Vagina (tissue), 2 donors: ENCODE measurements at regions not wholly inside any gene's neighbourhood (a gene's known extent, or its start where the extent isn't known, plus 50 kb on each side); places are given as distances from the start of the nearest gene placed in this dataset.

Source experiments
- DNase-seq, 2 donors: peaks; one replicate each; pipeline ENCODE4 v3.0.0-alpha.2; 2017; ENCODE audit errors: extremely low spot score in 2 of 2
- H3K27ac ChIP-seq: fragments of 200-600 bp; sonication (generic); one replicate; pipeline ENCODE4 v1.5.1; 2019
- H3K27me3 ChIP-seq: fragments of 200-600 bp; sonication (generic); one replicate; pipeline ENCODE4 v1.5.1; 2019
- H3K36me3 ChIP-seq, 2 donors: fragments of 200-600 bp; sonication (generic); one replicate each; pipeline ENCODE4 v1.5.1; 2017 to 2019
- H3K4me1 ChIP-seq: fragments of 200-600 bp; sonication (generic); one replicate; pipeline ENCODE4 v1.5.1; 2019
- H3K4me3 ChIP-seq, 2 donors: fragments of 200-600 bp; sonication (generic); 1 replicate in 1 of 2; 2 replicates in 1 of 2; pipeline ENCODE4 v1.5.1; 2016 to 2019
- H3K9me3 ChIP-seq: fragments of 200-600 bp; sonication (generic); one replicate; pipeline ENCODE4 v1.5.1; 2019
- CTCF ChIP-seq, 3 experiments: fragments of 450-650 bp in 2 of 3; fragments of 200-600 bp in 1 of 3; sonication (generic) in 1 of 3; IDR thresholded peaks; one replicate each; pipeline ENCODE4 v1.5.1; 2017 to 2019; ENCODE audit warnings: antibody characterized with exemption in 3 of 3, mild to moderate bottlenecking in 2 of 3, moderate library complexity in 2 of 3
- POLR2A ChIP-seq, 2 donors: fragments of 450-650 bp; IDR thresholded peaks; one replicate each; pipeline ENCODE4 v1.6.1; 2017; ENCODE audit warnings: antibody characterized with exemption in 2 of 2, mild to moderate bottlenecking in 2 of 2, moderate library complexity in 2 of 2
- POLR2AphosphoS5 ChIP-seq, 2 donors: sonication (generic); formaldehyde crosslinking; IDR thresholded peaks; one replicate each; pipeline ENCODE4 v1.9.0; 2017; ENCODE audit warnings: antibody characterized with exemption in 2 of 2, mild to moderate bottlenecking in 2 of 2, low read depth in 1 of 2; ENCODE audit not compliant: insufficient read depth in 1 of 2
- intact Hi-C: fragments of 100-400 bp; cut with DNase I; formaldehyde crosslinking; loops from one replicate; pipeline ENCODE4 v1.15.1; 2023

DNA sequence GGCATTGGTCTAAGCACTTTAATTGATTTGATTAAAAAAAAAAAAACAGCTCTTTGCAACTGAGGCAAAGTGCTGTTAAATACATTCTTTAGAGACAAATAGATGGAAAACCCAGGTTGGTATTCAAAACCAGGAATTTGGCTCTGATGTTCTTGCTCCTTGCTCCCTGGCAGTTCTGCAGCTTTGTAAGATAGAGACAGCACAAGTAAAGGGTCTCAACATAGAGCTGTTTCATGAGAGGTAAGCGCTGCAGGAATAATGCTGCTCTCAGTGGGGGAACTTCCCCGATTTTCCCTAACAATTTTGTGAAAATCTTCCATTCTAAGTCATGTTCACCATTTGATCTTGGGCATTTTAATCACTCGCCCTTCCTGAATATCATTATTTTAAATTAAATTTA is 479.5 kb upstream of the HS3ST1 start:
- DNase-seq = no peak
- Histone ChIP-seq H3K9me3 (no peaks in the 10 kb centered on the region), H3K4me1 (no peaks in the 10 kb centered on the region), H3K4me3 (no peak overlapping the region), H3K27me3 (no peaks in the 10 kb centered on the region), H3K27ac (no peak overlapping the region), H3K36me3 (no peaks in the 10 kb centered on the region)
- no peak for TF ChIP-seq CTCF (IDR thresholded peaks at IDR 0.05)
- TF ChIP-seq POLR2A (IDR thresholded peaks at IDR 0.05) = no peak
- no peak for TF ChIP-seq POLR2AphosphoS5 (IDR thresholded peaks at IDR 0.05; ENCODE audit: insufficient read depth in 1 of 2, low read depth in 1 of 2)
- intact Hi-C loops = no loop called here

- TF ChIP-seq CTCF (IDR thresholded peaks at IDR 0.05) (no peak), POLR2AphosphoS5 (IDR thresholded peaks at IDR 0.05; ENCODE audit: insufficient read depth in 1 of 2, low read depth in 1 of 2) (no peak), POLR2A (IDR thresholded peaks at IDR 0.05) (no peak)
- Histone ChIP-seq H3K4me3 (no peak overlapping the region), H3K36me3 (no peaks in the 10 kb centered on the region), H3K27ac (no peak overlapping the region), H3K4me1 (no peaks in the 10 kb centered on the region), H3K9me3 (no peaks in the 10 kb centered on the region), H3K27me3 (no peaks in the 10 kb centered on the region)
- DNase-seq = no peak
- intact Hi-C loops = no loop called here
Observed at GRCh38 chr4:11904846-11905739, 476.4 kb upstream of the HS3ST1 start.

GRCh38 chr4:11904117-11904535 is 475.4 kb upstream of the HS3ST1 start:
- H3K27ac ChIP-seq = no peak overlapping the region
- H3K9me3 ChIP-seq = no peaks in the 10 kb centered on the region
- no peak overlapping the region for H3K4me3 ChIP-seq
- no peaks in the 10 kb centered on the region for H3K36me3 ChIP-seq
- H3K27me3 ChIP-seq = no peaks in the 10 kb centered on the region
- H3K4me1 ChIP-seq = no peaks in the 10 kb centered on the region
- TF ChIP-seq POLR2AphosphoS5 (IDR thresholded peaks at IDR 0.05; ENCODE audit: insufficient read depth in 1 of 2, low read depth in 1 of 2) (peak in 1 of 2 donors; percentile 74), POLR2A (IDR thresholded peaks at IDR 0.05) (no peak), CTCF (IDR thresholded peaks at IDR 0.05) (no peak)
- intact Hi-C loops = no loop called here
- no peak for DNase-seq

DNA sequence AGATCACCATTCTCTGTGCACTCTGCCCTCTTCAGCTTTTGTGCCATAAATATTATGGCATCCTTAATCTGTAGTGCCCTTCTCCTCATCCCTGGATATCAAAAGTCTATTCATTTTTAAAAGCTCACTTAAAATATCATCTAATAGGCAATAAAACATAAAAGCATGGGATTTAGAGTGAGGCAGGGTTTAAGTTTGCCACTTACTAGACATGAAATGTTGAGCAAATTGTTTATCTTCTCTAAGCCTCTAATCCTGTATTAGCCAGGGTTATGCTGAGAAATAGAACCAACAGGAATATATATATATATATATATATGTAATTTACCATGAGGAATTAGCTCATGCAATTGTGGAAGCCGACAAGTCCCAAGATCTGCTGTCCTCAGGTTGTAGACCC is 472.4 kb upstream of the HS3ST1 start:
- no peak for TF ChIP-seq POLR2AphosphoS5 (IDR thresholded peaks at IDR 0.05; ENCODE audit: insufficient read depth in 1 of 2, low read depth in 1 of 2)
- TF ChIP-seq POLR2A (IDR thresholded peaks at IDR 0.05) = no peak
- TF ChIP-seq CTCF (IDR thresholded peaks at IDR 0.05) = no peak

GRCh38 chr4:11900359-11900758 is 471.7 kb upstream of the HS3ST1 start:
- TF ChIP-seq POLR2AphosphoS5 (IDR thresholded peaks at IDR 0.05; ENCODE audit: insufficient read depth in 1 of 2, low read depth in 1 of 2) (no peak), CTCF (IDR thresholded peaks at IDR 0.05) (no peak), POLR2A (IDR thresholded peaks at IDR 0.05) (no peak)

More for the DNA sequence above, 472.4 kb upstream of the HS3ST1 start:
- Histone ChIP-seq H3K27me3 (no peaks in the 10 kb centered on the region), H3K9me3 (no peaks in the 10 kb centered on the region), H3K4me3 (no peak overlapping the region), H3K4me1 (no peaks in the 10 kb centered on the region), H3K36me3 (no peaks in the 10 kb centered on the region), H3K27ac (no peak overlapping the region)
- intact Hi-C loops = no loop called here
- no peak for DNase-seq

More at GRCh38 chr4:11900359-11900758, 471.7 kb upstream of the HS3ST1 start:
- no peak for DNase-seq
- intact Hi-C loops = no loop called here
- H3K9me3 ChIP-seq = no peaks in the 10 kb centered on the region
- no peak overlapping the region for H3K27ac ChIP-seq
- H3K36me3 ChIP-seq = no peaks in the 10 kb centered on the region
- no peaks in the 10 kb centered on the region for H3K4me1 ChIP-seq
- no peak overlapping the region for H3K4me3 ChIP-seq
- H3K27me3 ChIP-seq = no peaks in the 10 kb centered on the region
